HCT116 (cell line): ENCODE measurements at regions not wholly inside any gene's neighbourhood (a gene's known extent, or its start where the extent isn't known, plus 50 kb on each side); places are given as distances from the start of the nearest gene placed in this dataset.

ENCODE experiments used
- ATAC-seq: fragments of 200-7000 bp; cut with Tn5 transposase; 2 replicates; pipeline ENCODE4 v1.9.1; 2020; ENCODE audit warnings: mild to moderate bottlenecking, moderate library complexity
- BruUV-seq: library from RNA; stranded (reverse); fragments of 400-500 nt; replicated peaks from 2 replicates; lab custom pipeline; 2021; lab: Mats Ljungman, UMichigan
- CTCF ChIA-PET: fragments of 300-600 bp; sonication (Branson Sonifier 250); formaldehyde crosslinking; loops from one replicate; lab custom pipeline; 2021; ENCODE audit warnings: antibody characterized with exemption; lab: Charles Lee
- POLR2A ChIA-PET: fragments of 300-600, 350-600 bp; sonication (Branson Sonifier 250); formaldehyde crosslinking; loops from one replicate; lab custom pipeline; 2021; ENCODE audit warnings: antibody characterized with exemption; lab: Charles Lee
- RAD21 ChIA-PET, 2 experiments: fragments of 300-600 bp; sonication (Branson Sonifier 250); formaldehyde crosslinking; loops; one replicate each; lab custom pipeline; 2023; ENCODE audit warnings: low total read pairs in 2 of 2; ENCODE audit not compliant: uncharacterized antibody in 2 of 2, unreplicated experiment in 2 of 2, low non-redundant PET in 1 of 2; lab: Charles Lee
- DNase-seq: peaks from one replicate; pipeline ENCODE4 v3.0.0-alpha.2; 2010; ENCODE audit warnings: low read depth, low spot score
- H2AFZ ChIP-seq: fragments of 200-600 bp; shearing (Covaris generic), sonication (generic); 2 replicates; pipeline ENCODE4 v1.6.1; 2017; ENCODE audit warnings: low read depth, mixed run types, mixed read lengths, antibody characterized with exemption, low read length; ENCODE audit not compliant: poor library complexity, severe bottlenecking
- H3K27ac ChIP-seq: 2 replicates; pipeline ENCODE4 v1.5.1; 2012; ENCODE audit warnings: low read depth, low read length
- H3K27me3 ChIP-seq: fragments of 200-600 bp; sonication (generic); 2 replicates; pipeline ENCODE4 v1.6.1; 2016; ENCODE audit warnings: mixed run types, low read length, mixed read lengths; ENCODE audit not compliant: insufficient read depth
- H3K36me3 ChIP-seq, 2 experiments: fragments of 200-500 bp in 1 of 2; fragments of 200-600 bp in 1 of 2; sonication (Bioruptor generic) in 1 of 2; sonication (generic) in 1 of 2; 2 replicates each; pipeline versions ENCODE4 v1.5.1 to v1.6.1; 2014 to 2016; ENCODE audit warnings: low read length in 2 of 2, inconsistent platforms in 1 of 2, mixed read lengths in 1 of 2, mixed run types in 1 of 2; ENCODE audit not compliant: insufficient read depth in 2 of 2, control insufficient read depth in 1 of 2
- H3K4me1 ChIP-seq, 2 experiments: fragments of 200-600 bp in 1 of 2; sonication (generic) in 1 of 2; 2 replicates each; pipeline versions ENCODE4 v1.5.1 to v1.6.1; 2012 to 2017; ENCODE audit warnings: low read length in 2 of 2, inconsistent platforms in 1 of 2, mild to moderate bottlenecking in 1 of 2, mixed read lengths in 1 of 2, mixed run types in 1 of 2, moderate library complexity in 1 of 2; ENCODE audit not compliant: insufficient read depth in 2 of 2, control insufficient read depth in 1 of 2
- H3K4me2 ChIP-seq: fragments of 200-600 bp; sonication (generic); 2 replicates; pipeline ENCODE4 v1.6.1; 2017; ENCODE audit warnings: mixed run types, low read length, mixed read lengths
- H3K4me3 ChIP-seq, 2 experiments: fragments of 200-600 bp in 1 of 2; sonication (generic) in 1 of 2; replicated peaks in 1 of 2; 2 replicates each; pipeline ENCODE4 v1.5.1; 2011 to 2016; ENCODE audit warnings: low read length in 2 of 2, control low read depth in 1 of 2, low read depth in 1 of 2, mild to moderate bottlenecking in 1 of 2, mixed read lengths in 1 of 2, mixed run types in 1 of 2
- H3K79me2 ChIP-seq: fragments of 200-600 bp; sonication (generic); 2 replicates; pipeline ENCODE4 v1.6.1; 2017; ENCODE audit warnings: mild to moderate bottlenecking, mixed run types, low read length, moderate library complexity, mixed read lengths; ENCODE audit not compliant: insufficient read depth
- H3K9ac ChIP-seq: fragments of 200-600 bp; sonication (generic); 2 replicates; pipeline ENCODE4 v1.6.1; 2016; ENCODE audit warnings: low read length, mixed read lengths
- H3K9me2 ChIP-seq: fragments of 200-600 bp; sonication (generic), shearing (Covaris generic); 2 replicates; pipeline ENCODE4 v1.6.1; 2017; ENCODE audit warnings: mixed run types, mild to moderate bottlenecking, moderate library complexity; ENCODE audit not compliant: insufficient read depth
- H3K9me3 ChIP-seq, 2 experiments: fragments of 200-500 bp in 1 of 2; fragments of 200-600 bp in 1 of 2; sonication (Bioruptor generic) in 1 of 2; sonication (generic) in 1 of 2; 2 replicates each; pipeline ENCODE4 v1.6.1; 2014 to 2017; ENCODE audit warnings: low read length in 2 of 2, mixed read lengths in 2 of 2, inconsistent platforms in 1 of 2, low read depth in 1 of 2, mild to moderate bottlenecking in 1 of 2, mixed run types in 1 of 2, moderate library complexity in 1 of 2; ENCODE audit not compliant: control insufficient read depth in 1 of 2, insufficient read depth in 1 of 2
- H4K20me1 ChIP-seq: fragments of 200-600 bp; sonication (generic), shearing (Covaris generic); 2 replicates; pipeline ENCODE4 v1.6.1; 2017; ENCODE audit warnings: mixed run types, mild to moderate bottlenecking, moderate library complexity; ENCODE audit not compliant: insufficient read depth
- CBX3 ChIP-seq: IDR thresholded peaks from 2 replicates; pipeline ENCODE4 v1.6.1; 2012; ENCODE audit warnings: low read depth
- EGR1 ChIP-seq: IDR thresholded peaks from 2 replicates; pipeline ENCODE4 v1.6.1; 2012; ENCODE audit warnings: low read depth
- ELF1 ChIP-seq: IDR thresholded peaks from 2 replicates; pipeline ENCODE4 v1.6.1; 2012; ENCODE audit warnings: low read depth, borderline replicate concordance
- FOSL1 ChIP-seq: IDR thresholded peaks from 2 replicates; pipeline ENCODE4 v1.6.1; 2012; ENCODE audit warnings: low read depth
- JUND ChIP-seq: IDR thresholded peaks from 2 replicates; pipeline ENCODE4 v1.6.1; 2012
- POLR2A ChIP-seq: IDR thresholded peaks from 2 replicates; pipeline ENCODE4 v1.7.0; 2011; ENCODE audit warnings: borderline replicate concordance; ENCODE audit not compliant: insufficient read depth, insufficient read length; ENCODE audit errors: extremely low read depth
- RAD21 ChIP-seq: IDR thresholded peaks from 2 replicates; pipeline ENCODE4 v1.6.1; 2012; ENCODE audit warnings: low read depth, mild to moderate bottlenecking
- SIN3A ChIP-seq: IDR thresholded peaks from 2 replicates; pipeline ENCODE4 v1.6.1; 2012; ENCODE audit warnings: low read depth
- TCF7L2 ChIP-seq: IDR thresholded peaks from 2 replicates; pipeline ENCODE4 v1.7.0; 2011; ENCODE audit warnings: borderline replicate concordance, inconsistent platforms; ENCODE audit not compliant: insufficient read depth, insufficient read length; ENCODE audit errors: extremely low read depth
- YY1 ChIP-seq: IDR thresholded peaks from 2 replicates; pipeline ENCODE4 v1.6.1; 2011; ENCODE audit warnings: low read length, low read depth, moderate library complexity, mild to moderate bottlenecking; ENCODE audit not compliant: insufficient replicate concordance; ENCODE audit errors: extremely low read depth
- ZFX ChIP-seq: fragments of 450-650 bp; IDR thresholded peaks from 2 replicates; pipeline ENCODE4 v1.6.1; 2017
- ZNF274 ChIP-seq: fragments of 200-500 bp; sonication (Bioruptor generic); IDR thresholded peaks from 2 replicates; pipeline ENCODE4 v1.6.1; 2014; ENCODE audit warnings: mild to moderate bottlenecking, low read depth, low read length, inconsistent platforms
- intact Hi-C: fragments of 100-400 bp; cut with micrococcal nuclease; formaldehyde crosslinking; loops from 2 replicates; pipeline ENCODE4 v1.10.0; 2022
- TF ChIP-seq, protein P1 (sequence below): IDR thresholded peaks from 2 replicates; pipeline ENCODE4 v1.6.1; 2011; ENCODE audit warnings: mild to moderate bottlenecking, low read length, moderate library complexity; ENCODE audit not compliant: insufficient replicate concordance; ENCODE audit errors: extremely low read depth
- TF ChIP-seq, protein P2 (sequence below): IDR thresholded peaks from 2 replicates; pipeline ENCODE4 v1.6.1; 2012

DNA sequence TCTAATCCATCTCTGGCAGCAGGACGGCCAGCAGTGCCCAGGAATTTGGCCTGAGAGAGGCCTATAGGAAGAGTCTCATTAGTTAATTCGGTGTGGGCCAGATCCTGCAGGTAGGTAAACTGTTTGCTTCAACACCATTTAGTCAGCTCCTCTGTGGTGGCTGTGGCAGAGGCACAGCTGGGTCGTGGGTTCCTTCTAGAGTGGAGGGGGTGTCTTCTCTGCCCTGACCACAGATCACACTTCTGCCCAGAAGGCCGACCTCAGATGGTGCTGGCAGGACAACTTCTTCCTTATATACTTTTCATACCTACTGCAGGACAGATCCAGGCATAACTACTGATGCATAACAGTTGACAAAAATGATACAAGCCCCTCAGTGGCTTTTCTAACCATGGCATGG is 281.4 kb downstream of the RPS6KC1 start:
- Histone ChIP-seq H3K9me3 (no peaks in the 10 kb centered on the region), H4K20me1 (no peaks in the 10 kb centered on the region), H3K36me3 (no peaks in the 10 kb centered on the region), H3K27me3 (no peaks in the 10 kb centered on the region), H3K4me1 (peaks cover under 1 to 2% of the 10 kb centered on the region in 2 experiments; a peak in 3 of 4 replicates), H3K4me2 (no peak overlapping the region), H3K79me2 (no peaks in the 10 kb centered on the region), H2AFZ (no peak overlapping the region), H3K9me2 (no peaks in the 10 kb centered on the region), H3K9ac (no peak overlapping the region), H3K27ac (no peak overlapping the region), H3K4me3 (no peak overlapping the region)
- ChIA-PET POLR2A (no interaction called here), CTCF (no interaction called here), RAD21 (no interaction called here)
- intact Hi-C loops, result no loop called here
- ATAC-seq (no peak), DNase-seq (no peak)
- TF ChIP-seq SIN3A (no peak), POLR2A (no peak), RAD21 (no peak), TCF7L2 (no peak), YY1 (no peak), EGR1 (no peak), ZFX (no peak), FOSL1 (no peak), JUND (no peak), CBX3 (no peak), ZNF274 (no peak), ELF1 (no peak)
- TF ChIP-seq, protein P1, sequence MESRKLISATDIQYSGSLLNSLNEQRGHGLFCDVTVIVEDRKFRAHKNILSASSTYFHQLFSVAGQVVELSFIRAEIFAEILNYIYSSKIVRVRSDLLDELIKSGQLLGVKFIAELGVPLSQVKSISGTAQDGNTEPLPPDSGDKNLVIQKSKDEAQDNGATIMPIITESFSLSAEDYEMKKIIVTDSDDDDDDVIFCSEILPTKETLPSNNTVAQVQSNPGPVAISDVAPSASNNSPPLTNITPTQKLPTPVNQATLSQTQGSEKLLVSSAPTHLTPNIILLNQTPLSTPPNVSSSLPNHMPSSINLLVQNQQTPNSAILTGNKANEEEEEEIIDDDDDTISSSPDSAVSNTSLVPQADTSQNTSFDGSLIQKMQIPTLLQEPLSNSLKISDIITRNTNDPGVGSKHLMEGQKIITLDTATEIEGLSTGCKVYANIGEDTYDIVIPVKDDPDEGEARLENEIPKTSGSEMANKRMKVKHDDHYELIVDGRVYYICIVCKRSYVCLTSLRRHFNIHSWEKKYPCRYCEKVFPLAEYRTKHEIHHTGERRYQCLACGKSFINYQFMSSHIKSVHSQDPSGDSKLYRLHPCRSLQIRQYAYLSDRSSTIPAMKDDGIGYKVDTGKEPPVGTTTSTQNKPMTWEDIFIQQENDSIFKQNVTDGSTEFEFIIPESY, result no peak
- TF ChIP-seq, protein P2, sequence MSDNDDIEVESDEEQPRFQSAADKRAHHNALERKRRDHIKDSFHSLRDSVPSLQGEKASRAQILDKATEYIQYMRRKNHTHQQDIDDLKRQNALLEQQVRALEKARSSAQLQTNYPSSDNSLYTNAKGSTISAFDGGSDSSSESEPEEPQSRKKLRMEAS, result no peak
- BruUV-seq, result no TSS peak
